Ovary (tissue), 7 donors: ENCODE measurements at regions not wholly inside any gene's neighbourhood (a gene's known extent, or its start where the extent isn't known, plus 50 kb on each side); places are given as distances from the start of the nearest gene placed in this dataset.
"Not testable (repeated sequence)": the region's sequence is repeated elsewhere in the genome, so short reads cannot be mapped to it uniquely, and the experiment has no call there.

ENCODE experiments used
- DNase-seq, 5 donors: peaks; one replicate each; pipeline ENCODE4 v3.0.0-alpha.2; 2019 to 2020
- H3K27ac ChIP-seq, 2 donors: fragments of 200-600 bp; one replicate each; pipeline versions ENCODE4 v1.5.1 to v1.8.0; 2019 to 2022
- H3K27me3 ChIP-seq: fragments of 200-600 bp; one replicate; pipeline ENCODE4 v1.8.0; 2022
- H3K36me3 ChIP-seq: fragments of 200-600 bp; sonication (generic); one replicate; pipeline ENCODE4 v1.5.1; 2019
- H3K4me1 ChIP-seq: one replicate; pipeline ENCODE4 v1.8.1; 2013; ENCODE audit warnings: mild to moderate bottlenecking, moderate library complexity; ENCODE audit not compliant: insufficient read depth
- H3K4me3 ChIP-seq: fragments of 200-600 bp; sonication (generic); one replicate; pipeline ENCODE4 v1.5.1; 2017
- H3K9me3 ChIP-seq, 2 donors: fragments of 200-600 bp in 1 of 2; sonication (generic) in 1 of 2; one replicate each; pipeline versions ENCODE4 v1.5.1 to v1.8.1; 2013 to 2019; ENCODE audit warnings: mild to moderate bottlenecking in 1 of 2, moderate library complexity in 1 of 2
- EP300 ChIP-seq: sonication (generic); formaldehyde crosslinking; IDR thresholded peaks from one replicate; pipeline ENCODE4 v1.6.1; 2017; ENCODE audit warnings: antibody characterized with exemption
- POLR2A ChIP-seq: fragments of 450-650 bp; IDR thresholded peaks from one replicate; pipeline ENCODE4 v1.6.1; 2017; ENCODE audit warnings: antibody characterized with exemption, mild to moderate bottlenecking, moderate library complexity
- WGBS, 3 donors: extraction: QIAGEN DNeasy Blood & Tissue Kit in 1 of 3; methylation state at CpG; one replicate each; pipeline versions ENCODE4 v1.1.5 to v1.1.7; 2013 to 2017; 5-methylcytosine and 5-hydroxymethylcytosine counted together
- intact Hi-C, 4 donors: fragments of 100-400 bp; cut with DNase I; formaldehyde crosslinking; loops; one replicate each; pipeline versions ENCODE4 v1.11.0 to v1.15.1; 2022 to 2023
- TF ChIP-seq, protein P1 (sequence below), 3 donors: fragments of 450-650 bp in 2 of 3; fragments of 200-600 bp in 1 of 3; IDR thresholded peaks; one replicate each; pipeline versions ENCODE4 v1.5.1 to v1.8.0; 2016 to 2022; ENCODE audit warnings: antibody characterized with exemption in 3 of 3, mild to moderate bottlenecking in 1 of 3
- donor health status: DM: no; HTN: no; CAD: no; lungs with moderate emphysema.
- donor health status: DM: no; HTN: no; CAD: no.
- donor health status: Bipolar disorder and iron deficiency.
- donor health status: DM: no; HTN: no; CAD: no.
- donor health status: DM: yes; HTN: yes; CAD: no.

DNA sequence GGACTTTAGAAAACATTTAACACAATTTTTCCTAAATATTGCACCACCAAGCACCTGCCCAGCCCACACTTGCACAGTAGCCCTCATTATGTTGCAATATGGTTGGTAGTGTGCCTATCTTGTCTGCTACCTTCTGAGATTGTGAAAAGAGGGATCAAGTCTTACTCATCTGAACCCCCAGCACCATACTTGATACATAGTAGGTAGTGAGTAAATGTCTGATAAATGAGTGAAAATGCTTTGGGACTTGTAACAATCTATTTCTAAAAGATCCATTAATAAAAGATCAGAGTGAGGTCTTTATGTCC is 118.4 kb upstream of the MED14 start:
- no peak for DNase-seq
- H3K4me1 ChIP-seq: no peaks in the 10 kb centered on the region
- TF ChIP-seq POLR2A (no peak), EP300 (no peak)
- TF ChIP-seq, protein P1, sequence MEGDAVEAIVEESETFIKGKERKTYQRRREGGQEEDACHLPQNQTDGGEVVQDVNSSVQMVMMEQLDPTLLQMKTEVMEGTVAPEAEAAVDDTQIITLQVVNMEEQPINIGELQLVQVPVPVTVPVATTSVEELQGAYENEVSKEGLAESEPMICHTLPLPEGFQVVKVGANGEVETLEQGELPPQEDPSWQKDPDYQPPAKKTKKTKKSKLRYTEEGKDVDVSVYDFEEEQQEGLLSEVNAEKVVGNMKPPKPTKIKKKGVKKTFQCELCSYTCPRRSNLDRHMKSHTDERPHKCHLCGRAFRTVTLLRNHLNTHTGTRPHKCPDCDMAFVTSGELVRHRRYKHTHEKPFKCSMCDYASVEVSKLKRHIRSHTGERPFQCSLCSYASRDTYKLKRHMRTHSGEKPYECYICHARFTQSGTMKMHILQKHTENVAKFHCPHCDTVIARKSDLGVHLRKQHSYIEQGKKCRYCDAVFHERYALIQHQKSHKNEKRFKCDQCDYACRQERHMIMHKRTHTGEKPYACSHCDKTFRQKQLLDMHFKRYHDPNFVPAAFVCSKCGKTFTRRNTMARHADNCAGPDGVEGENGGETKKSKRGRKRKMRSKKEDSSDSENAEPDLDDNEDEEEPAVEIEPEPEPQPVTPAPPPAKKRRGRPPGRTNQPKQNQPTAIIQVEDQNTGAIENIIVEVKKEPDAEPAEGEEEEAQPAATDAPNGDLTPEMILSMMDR (IDR thresholded peaks at IDR 0.05): no peak
- H3K27ac ChIP-seq: no peak overlapping the region
- no peaks in the 10 kb centered on the region for H3K27me3 ChIP-seq
- no peak overlapping the region for H3K4me3 ChIP-seq
- intact Hi-C loops: no loop called here
- H3K36me3 ChIP-seq: no peaks in the 10 kb centered on the region
- no peaks in the 10 kb centered on the region for H3K9me3 ChIP-seq

DNA sequence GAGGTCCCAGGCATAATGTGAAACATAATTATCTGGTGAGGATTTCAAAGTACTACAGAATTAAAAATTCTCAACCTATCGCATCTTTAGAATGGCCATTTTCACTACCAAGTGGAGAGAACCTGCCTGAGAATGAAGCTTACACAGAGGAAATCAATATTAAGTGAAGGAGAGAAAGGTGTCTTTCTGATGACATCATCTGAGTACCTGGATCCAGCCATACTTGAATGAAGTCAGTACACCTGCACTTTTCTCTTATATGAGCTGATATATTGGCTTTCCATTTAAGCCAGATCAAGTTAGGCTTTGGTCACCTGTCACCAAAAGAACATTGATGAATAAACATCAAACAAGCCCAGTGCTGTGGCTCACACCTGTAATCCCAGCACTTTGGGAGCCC is 118.9 kb upstream of the MED14 start:
- no peaks in the 10 kb centered on the region for H3K36me3 ChIP-seq
- TF ChIP-seq POLR2A (no peak), EP300 (no peak)
- TF ChIP-seq, protein P1 (IDR thresholded peaks at IDR 0.05): no peak
- H3K4me1 ChIP-seq: no peaks in the 10 kb centered on the region
- no peak overlapping the region for H3K27ac ChIP-seq
- H3K9me3 ChIP-seq: no peaks in the 10 kb centered on the region
- DNase-seq: no peak
- no peak overlapping the region for H3K4me3 ChIP-seq
- no peaks in the 10 kb centered on the region for H3K27me3 ChIP-seq
- WGBS, 3 donors: 90 to 97% (median 96%) methylated on average over 1 of the region's 1 CpG
- intact Hi-C loops: no loop called here

DNA sequence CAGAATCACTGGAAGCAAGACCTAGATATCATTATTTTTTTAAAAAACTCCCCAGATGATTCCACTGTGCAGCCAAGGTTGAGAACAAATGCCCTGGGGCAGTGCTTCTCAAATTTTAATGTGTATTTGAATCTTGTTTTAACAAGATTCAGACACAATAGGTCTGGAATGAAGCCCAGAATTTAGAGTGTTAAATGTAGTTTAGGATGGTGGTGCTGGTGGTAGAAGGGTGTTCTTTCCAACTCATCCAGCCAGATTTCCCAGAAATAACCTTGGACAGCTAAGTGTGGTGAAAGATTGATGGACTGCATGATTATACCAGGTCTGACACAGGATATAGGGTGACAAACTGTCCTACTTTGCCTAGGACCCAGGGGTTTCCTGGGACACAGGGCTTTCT is 120.1 kb upstream of the MED14 start:
- intact Hi-C loops: no loop called here
- DNase-seq: no peak

DNA sequence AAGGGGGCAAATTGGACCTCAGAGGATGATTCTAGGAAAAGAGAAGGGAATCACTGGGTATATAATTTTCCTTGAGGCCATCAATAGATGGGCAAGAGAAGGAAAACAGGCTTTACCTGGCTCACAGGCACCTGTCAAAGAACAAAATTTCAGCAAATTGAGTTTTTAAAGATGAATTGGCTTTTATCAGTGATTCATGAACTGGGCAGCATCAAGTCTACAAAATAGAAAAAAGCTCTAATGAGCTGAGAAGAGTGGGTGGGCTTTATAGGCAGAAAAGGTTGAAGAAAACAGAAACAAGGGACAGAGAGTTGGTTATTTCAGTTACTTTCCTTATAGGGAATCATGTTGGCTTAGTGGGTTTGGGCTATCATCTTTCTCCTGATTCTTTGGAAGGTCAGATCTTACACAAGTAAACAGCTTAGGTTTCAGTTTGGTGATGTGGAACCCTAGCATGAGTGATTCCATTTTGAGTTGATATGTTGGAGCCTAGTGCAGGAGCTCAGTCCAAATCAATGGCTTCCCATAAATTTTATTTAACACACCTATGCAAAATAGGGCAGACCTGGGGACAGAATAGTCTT is 120.7 kb upstream of the MED14 start:
- intact Hi-C loops: no loop called here
- no peak for DNase-seq
- Histone ChIP-seq H3K36me3 (no peaks in the 10 kb centered on the region), H3K4me1 (no peaks in the 10 kb centered on the region), H3K9me3 (no peaks in the 10 kb centered on the region), H3K4me3 (no peak overlapping the region), H3K27me3 (no peaks in the 10 kb centered on the region), H3K27ac (no peak overlapping the region)
- TF ChIP-seq EP300: no peak
- TF ChIP-seq, protein P1 (IDR thresholded peaks at IDR 0.05): no peak
- TF ChIP-seq POLR2A: no peak

More for the DNA sequence above, 120.1 kb upstream of the MED14 start:
- no peaks in the 10 kb centered on the region for H3K9me3 ChIP-seq
- H3K27ac ChIP-seq: no peak overlapping the region
- H3K36me3 ChIP-seq: no peaks in the 10 kb centered on the region
- no peak overlapping the region for H3K4me3 ChIP-seq
- no peaks in the 10 kb centered on the region for H3K27me3 ChIP-seq
- TF ChIP-seq EP300: no peak
- TF ChIP-seq, protein P1 (IDR thresholded peaks at IDR 0.05): no peak
- no peak for TF ChIP-seq POLR2A
- no peaks in the 10 kb centered on the region for H3K4me1 ChIP-seq

DNA sequence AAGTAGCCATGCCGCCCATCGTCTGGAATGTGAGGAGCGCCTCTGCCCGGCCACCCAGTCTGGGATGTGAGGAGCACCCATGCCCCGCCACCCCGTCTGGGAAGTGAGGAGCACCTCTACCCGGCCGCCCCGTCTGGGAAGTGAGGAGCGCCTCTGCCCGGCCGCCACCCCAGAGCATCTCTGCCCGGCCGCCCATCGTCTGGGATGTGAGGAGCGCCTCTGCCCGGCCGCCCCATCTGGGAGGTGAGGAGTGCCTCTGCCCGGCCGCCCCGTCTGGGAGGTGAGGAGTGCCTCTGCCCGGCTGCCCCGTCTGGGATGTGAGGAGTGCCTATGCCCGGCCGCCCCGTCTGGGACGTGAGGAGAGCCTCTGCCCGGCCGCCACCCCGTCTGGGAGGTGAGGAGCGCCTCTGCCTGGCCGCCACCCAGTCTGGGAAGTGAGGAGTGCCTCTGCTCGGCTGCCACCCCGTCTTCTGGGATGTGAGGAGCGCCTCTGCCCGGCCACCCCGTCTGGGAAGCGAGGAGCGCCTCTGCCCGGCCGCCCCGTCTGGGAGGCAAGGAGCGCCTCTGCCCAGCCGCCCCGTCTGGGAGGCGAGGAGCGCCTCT is 126.7 kb upstream of the MED14 start:
- intact Hi-C loops, H3K36me3 ChIP-seq, H3K4me1 ChIP-seq, H3K27ac ChIP-seq, H3K9me3 ChIP-seq, DNase-seq, H3K4me3 ChIP-seq, H3K27me3 ChIP-seq: not testable (repeated sequence)
- 93 to 97% (median 96%) methylated on average over 37 to 47 of the region's 47 CpGs for WGBS, 3 donors

DNA sequence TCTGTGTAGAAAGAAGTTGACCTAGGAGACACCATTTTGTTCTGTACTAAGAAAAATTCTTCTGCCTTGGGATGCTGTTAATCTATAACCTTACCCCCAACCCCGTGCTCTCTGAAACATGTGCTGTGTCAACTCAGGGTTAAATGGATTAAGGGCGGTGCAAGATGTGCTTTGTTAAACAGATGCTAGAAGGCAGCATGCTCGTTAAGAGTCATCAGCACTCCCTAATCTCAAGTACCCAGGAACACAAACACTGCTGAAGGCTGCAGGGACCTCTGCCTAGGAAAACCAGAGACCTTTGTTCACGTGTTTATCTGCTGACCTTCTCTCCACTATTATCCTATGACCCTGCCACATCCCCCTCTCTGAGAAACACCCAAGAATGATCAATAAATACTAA is 127.9 kb upstream of the MED14 start:
- H3K36me3 ChIP-seq, intact Hi-C loops, H3K27me3 ChIP-seq, H3K4me3 ChIP-seq, DNase-seq, H3K27ac ChIP-seq, H3K9me3 ChIP-seq, H3K4me1 ChIP-seq: not testable (repeated sequence)
- WGBS, 3 donors: 45 to 54% (median 51%) methylated on average over 4 of the region's 4 CpGs
